K562 (cell line): ENCODE measurements at regions not wholly inside any gene's neighbourhood (a gene's known extent, or its start where the extent isn't known, plus 50 kb on each side); places are given as distances from the start of the nearest gene placed in this dataset.

Experiments
- ATAC-seq: fragments of 200-7000 bp; cut with Tn5 transposase; 3 replicates; pipeline ENCODE4 v1.9.1; 2020; ENCODE audit warnings: moderate library complexity
- BruUV-seq: library from RNA; stranded (reverse); fragments of 400-500 nt; replicated peaks from 2 replicates; lab custom pipeline; 2021; lab: Mats Ljungman, UMichigan
- CTCF ChIA-PET: fragments of 300-600 bp; formaldehyde crosslinking; extraction: SDS; loops from one replicate; lab custom pipeline; 2021; ENCODE audit warnings: low intra/inter-chr PET ratio; lab: Yijun Ruan, JAX
- POLR2A ChIA-PET: fragments of 300-600, 350-650 bp; sonication (Branson Sonifier 250); formaldehyde crosslinking; extraction: SDS; loops from one replicate; lab custom pipeline; 2021; ENCODE audit warnings: antibody characterized with exemption, inconsistent platforms; lab: Yijun Ruan, JAX
- DNase-seq, 4 experiments: peaks; one replicate each; pipeline versions ENCODE4 v3.0.0 to v3.0.0-alpha.2; 2011 to 2018; ENCODE audit warnings: low spot score in 3 of 4, mixed read lengths in 3 of 4; ENCODE audit errors: extremely low read depth in 1 of 4
- FAIRE-seq: peaks from 2 replicates; lab custom pipeline; 2011; peaks lifted over from hg19 to GRCh38; lab: Jason Lieb, UNC
- H2AFZ ChIP-seq: 2 replicates; pipeline ENCODE4 v1.6.0; 2011; ENCODE audit warnings: low read depth, low read length, control low read depth, inconsistent platforms
- H3K27ac ChIP-seq: fragments of 200-600 bp; 3 replicates; pipeline ENCODE4 v1.8.0; 2011; ENCODE audit warnings: low read depth, mild to moderate bottlenecking, control low read depth, inconsistent platforms, low read length, moderate library complexity, mixed read lengths; ENCODE audit errors: extremely low read depth
- H3K27me3 ChIP-seq, 2 experiments: fragments of 300-600 bp in 1 of 2; 2 replicates in 1 of 2; 3 replicates in 1 of 2; pipeline versions ENCODE4 v1.6.0 to v1.8.0; 2011; ENCODE audit warnings: inconsistent platforms in 2 of 2, low read length in 2 of 2, mild to moderate bottlenecking in 1 of 2, mixed read lengths in 1 of 2, moderate library complexity in 1 of 2; ENCODE audit not compliant: control insufficient read depth in 2 of 2, insufficient read depth in 2 of 2
- H3K36me3 ChIP-seq: fragments of 300-600 bp; 3 replicates; pipeline ENCODE4 v1.8.0; 2011; ENCODE audit warnings: mild to moderate bottlenecking, low read length, inconsistent platforms; ENCODE audit not compliant: control insufficient read depth, insufficient read depth
- H3K4me1 ChIP-seq, 2 experiments: fragments of 200-600 bp in 1 of 2; replicated peaks in 1 of 2; 2 replicates in 1 of 2; 3 replicates in 1 of 2; pipeline versions ENCODE4 v1.5.1 to v1.8.0; 2011; ENCODE audit warnings: inconsistent platforms in 2 of 2, low read length in 2 of 2, mild to moderate bottlenecking in 1 of 2, mixed read lengths in 1 of 2, moderate library complexity in 1 of 2; ENCODE audit not compliant: control insufficient read depth in 2 of 2, insufficient read depth in 2 of 2
- H3K4me2 ChIP-seq: 2 replicates; pipeline ENCODE4 v1.6.1; 2011; ENCODE audit warnings: low read length, control low read depth, inconsistent platforms, mixed read lengths; ENCODE audit not compliant: insufficient read depth
- H3K4me3 ChIP-seq: fragments of 200-600 bp; sonication (generic), shearing (Covaris generic); 2 replicates; pipeline ENCODE4 v1.5.1; 2016; ENCODE audit warnings: control low read depth, inconsistent platforms
- H3K79me2 ChIP-seq: fragments of 200-600 bp; 3 replicates; pipeline ENCODE4 v1.8.0; 2011; ENCODE audit warnings: low read length, inconsistent platforms; ENCODE audit not compliant: control insufficient read depth, insufficient read depth
- H3K9ac ChIP-seq, 2 experiments: 2 replicates each; pipeline versions ENCODE4 v1.6.0 to v1.6.1; 2011; ENCODE audit warnings: low read depth in 2 of 2, low read length in 2 of 2, control low read depth in 1 of 2, inconsistent platforms in 1 of 2, mild to moderate bottlenecking in 1 of 2, mixed read lengths in 1 of 2; ENCODE audit not compliant: insufficient read depth in 1 of 2
- H3K9me1 ChIP-seq: one replicate; pipeline ENCODE4 v1.6.0; 2011; ENCODE audit warnings: inconsistent platforms, mild to moderate bottlenecking, low read length, moderate library complexity; ENCODE audit not compliant: control insufficient read depth, insufficient read depth
- H3K9me3 ChIP-seq: replicated peaks from 2 replicates; pipeline ENCODE4 v1.5.1; 2011; ENCODE audit warnings: low read depth, low read length, inconsistent platforms; ENCODE audit not compliant: control insufficient read depth, insufficient read depth
- H4K20me1 ChIP-seq: replicated peaks from 2 replicates; pipeline ENCODE4 v1.6.1; 2011; ENCODE audit warnings: low read length, inconsistent platforms, mixed read lengths; ENCODE audit not compliant: control insufficient read depth, insufficient read depth
- CBFA2T2 ChIP-seq: fragments of 450-650 bp; conservative IDR thresholded peaks from 2 replicates; pipeline ENCODE4 v1.6.1; 2017; ENCODE audit warnings: mild to moderate bottlenecking
- CEBPG ChIP-seq, 3 experiments: fragments of 200-800 bp in 1 of 3; sonication (Bioruptor generic) in 1 of 3; sonication (generic) in 1 of 3; formaldehyde crosslinking in 1 of 3; IDR thresholded peaks in 2 of 3; conservative IDR thresholded peaks in 1 of 3; 2 replicates each; pipeline versions ENCODE4 v1.6.1 to v1.8.0; 2016 to 2022; ENCODE audit warnings: missing compliant biosample characterization in 2 of 3, missing genetic modification characterization in 2 of 3, mild to moderate bottlenecking in 1 of 3, missing genetic modification reagents in 1 of 3
- CHD1 ChIP-seq: fragments of 200-600 bp; sonication (generic); IDR thresholded peaks from one replicate; pipeline ENCODE4 v1.6.1; 2012; ENCODE audit warnings: mild to moderate bottlenecking, moderate library complexity, low read length, inconsistent platforms
- HDGF ChIP-seq: fragments of 450-650 bp; IDR thresholded peaks from 2 replicates; pipeline ENCODE4 v1.6.1; 2016
- KDM4B ChIP-seq, 2 experiments: fragments of 450-650 bp in 1 of 2; sonication (generic) in 1 of 2; IDR thresholded peaks; 2 replicates each; pipeline ENCODE4 v1.6.1; 2016 to 2017; ENCODE audit warnings: borderline replicate concordance in 2 of 2, antibody characterized with exemption in 1 of 2, low read depth in 1 of 2, mild to moderate bottlenecking in 1 of 2
- NRF1 ChIP-seq, 2 experiments: fragments of 450-650 bp; IDR thresholded peaks in 1 of 2; conservative IDR thresholded peaks in 1 of 2; 2 replicates each; pipeline ENCODE4 v1.6.1; 2014; ENCODE audit warnings: mild to moderate bottlenecking in 2 of 2
- RAD51 ChIP-seq: fragments of 450-650 bp; IDR thresholded peaks from 2 replicates; pipeline ENCODE4 v1.7.1; 2016; ENCODE audit warnings: low read depth, mild to moderate bottlenecking, borderline replicate concordance
- RFX5 ChIP-seq: IDR thresholded peaks from 2 replicates; pipeline ENCODE4 v1.6.1; 2011; ENCODE audit warnings: low read depth, mild to moderate bottlenecking, improper control_type of control experiment, low read length
- STAT5B ChIP-seq: fragments of 250-450 bp; sonication (Bioruptor Pico); IDR thresholded peaks from 2 replicates; pipeline ENCODE4 v1.8.0; 2021; ENCODE audit warnings: mild to moderate bottlenecking, inconsistent platforms
- TEAD1 ChIP-seq, 2 experiments: fragments of 450-650 bp in 1 of 2; sonication (generic) in 1 of 2; formaldehyde crosslinking; IDR thresholded peaks; 2 replicates each; pipeline versions ENCODE4 v1.4.0 to v1.8.0; 2020 to 2022; ENCODE audit warnings: mild to moderate bottlenecking in 2 of 2, missing genetic modification reagents in 1 of 2
- ZNF318 ChIP-seq, 2 experiments: fragments of 450-650 bp; IDR thresholded peaks; 2 replicates each; pipeline ENCODE4 v1.6.1; 2016; ENCODE audit warnings: mild to moderate bottlenecking in 2 of 2, borderline replicate concordance in 1 of 2, low read depth in 1 of 2, moderate library complexity in 1 of 2
- ZNF347 ChIP-seq: fragments of 450-650 bp; formaldehyde crosslinking; IDR thresholded peaks from 2 replicates; pipeline ENCODE4 v1.4.0; 2020; ENCODE audit warnings: low read depth, mild to moderate bottlenecking, moderate library complexity
- WGBS: fragments of 100-300 bp; shearing (Covaris generic); methylation state at CpG from one replicate; pipeline ENCODE4 v1.1.6; 2016; ENCODE audit warnings: low coverage, mixed read lengths; ENCODE audit not compliant: insufficient coverage; ENCODE audit errors: missing lambda C conversion rate; 5-methylcytosine and 5-hydroxymethylcytosine counted together
- in situ Hi-C: fragments of 300-500 bp; cut with MboI; formaldehyde crosslinking; loops from 4 replicates; pipeline ENCODE4 v1.15.0; 2018; ENCODE audit warnings: inconsistent platforms, mixed read lengths
- intact Hi-C: fragments of 100-400 bp; cut with micrococcal nuclease; formaldehyde crosslinking; loops from 2 replicates; pipeline ENCODE4 v1.14.2; 2022
- TF ChIP-seq, protein P1 (sequence below): sonication (generic); formaldehyde crosslinking; IDR thresholded peaks from 2 replicates; pipeline ENCODE4 v1.8.1; 2023; ENCODE audit warnings: mild to moderate bottlenecking, missing genetic modification reagents

DNA sequence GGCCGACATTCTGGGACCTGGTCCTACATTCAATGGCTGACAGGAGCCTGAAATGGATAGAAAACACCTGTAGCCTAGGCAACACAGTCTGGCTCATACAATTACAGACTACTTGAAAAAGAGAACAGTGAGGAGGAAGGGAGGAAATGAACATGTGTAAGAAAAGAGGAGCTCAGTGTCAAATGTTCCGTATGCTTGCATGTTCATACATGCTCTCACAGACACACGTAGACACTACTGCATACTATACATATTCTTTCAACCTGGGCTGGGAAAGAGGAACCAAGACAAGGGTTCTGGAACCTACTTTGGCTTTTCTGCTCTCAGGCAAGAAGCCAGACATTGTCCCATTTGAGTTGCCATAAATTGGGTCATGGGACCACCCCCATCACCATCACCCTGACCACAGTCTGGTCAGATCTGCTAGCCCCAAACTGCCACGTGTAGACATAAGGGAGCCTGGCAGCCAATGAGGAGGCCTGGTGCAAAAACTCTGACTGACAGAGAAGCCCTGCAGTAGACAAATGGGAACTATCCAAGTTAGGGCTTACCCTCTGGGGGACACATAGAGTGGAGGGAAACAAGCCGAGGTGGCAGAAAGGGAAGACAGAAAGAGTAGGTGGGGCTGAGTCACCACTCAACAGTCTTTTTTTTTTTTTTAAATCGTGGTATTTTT, 310.0 kb downstream of the SHQ1 start:
- Histone ChIP-seq H3K4me3 (no peak overlapping the region), H3K9me1 (no peaks in the 10 kb centered on the region), H3K79me2 (no peaks in the 10 kb centered on the region), H3K9ac (no peak overlapping the region), H3K9me3 (no peaks in the 10 kb centered on the region; the same call in 1 of the 2 replicates), H4K20me1 (no peaks in the 10 kb centered on the region), H3K27me3 (no peaks in the 10 kb centered on the region), H2AFZ (no peak overlapping the region; the same call in 1 of the 2 replicates), H3K4me2 (no peak overlapping the region), H3K4me1 (no peaks in the 10 kb centered on the region; a peak in 1 of 5 replicates), H3K36me3 (no peaks in the 10 kb centered on the region), H3K27ac (no peak overlapping the region; the same call in 2 of the 3 replicates)
- DNase-seq (no peak), ATAC-seq (no peak), FAIRE-seq (no peak)
- ChIA-PET POLR2A (interaction anchor here (0.5 kb wide), 1 partner anchor 50 kb away, joined by 3 read pairs; no protein-coding TSS in a partner anchor), CTCF (no interaction called here)
- in situ Hi-C loops: no loop called here
- no TSS peak for BruUV-seq
- intact Hi-C loops: no loop called here
- 60% methylated on average over 5 of the region's 6 CpGs for WGBS
- TF ChIP-seq STAT5B (CRISPR knock-in tag) (no peak), RFX5 (no peak), ZNF318 (IDR thresholded peaks at IDR 0.05; ENCODE audit: borderline replicate concordance in 1 of 2, low read depth in 1 of 2) (no peak), RAD51 (no peak), CHD1 (no peak), CEBPG (CRISPR knock-in tag; IDR thresholded peaks at IDR 0.05) (no peak), CEBPG (tag; conservative IDR thresholded peaks at IDR 0.05 in 1 of 2, IDR thresholded peaks at IDR 0.05 in 1 of 2) (no peak), NRF1 (conservative IDR thresholded peaks at IDR 0.05 in 1 of 2, IDR thresholded peaks at IDR 0.05 in 1 of 2) (no peak), CBFA2T2 (no peak), ZNF347 (CRISPR knock-in tag) (no peak), HDGF (no peak), TEAD1 (CRISPR knock-in tag; IDR thresholded peaks at IDR 0.05) (no peak), KDM4B (IDR thresholded peaks at IDR 0.05; ENCODE audit: borderline replicate concordance in 2 of 2, low read depth in 1 of 2) (no peak)
- TF ChIP-seq, protein P1, sequence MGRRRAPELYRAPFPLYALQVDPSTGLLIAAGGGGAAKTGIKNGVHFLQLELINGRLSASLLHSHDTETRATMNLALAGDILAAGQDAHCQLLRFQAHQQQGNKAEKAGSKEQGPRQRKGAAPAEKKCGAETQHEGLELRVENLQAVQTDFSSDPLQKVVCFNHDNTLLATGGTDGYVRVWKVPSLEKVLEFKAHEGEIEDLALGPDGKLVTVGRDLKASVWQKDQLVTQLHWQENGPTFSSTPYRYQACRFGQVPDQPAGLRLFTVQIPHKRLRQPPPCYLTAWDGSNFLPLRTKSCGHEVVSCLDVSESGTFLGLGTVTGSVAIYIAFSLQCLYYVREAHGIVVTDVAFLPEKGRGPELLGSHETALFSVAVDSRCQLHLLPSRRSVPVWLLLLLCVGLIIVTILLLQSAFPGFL: no peak
